Astrocyte of the hippocampus (primary cell): ENCODE measurements at regions not wholly inside any gene's neighbourhood (a gene's known extent, or its start where the extent isn't known, plus 50 kb on each side); places are given as distances from the start of the nearest gene placed in this dataset.

ENCODE experiments used
- DNase-seq: peaks from one replicate; pipeline ENCODE4 v3.0.0; 2011; ENCODE audit warnings: low read depth, low spot score

DNA sequence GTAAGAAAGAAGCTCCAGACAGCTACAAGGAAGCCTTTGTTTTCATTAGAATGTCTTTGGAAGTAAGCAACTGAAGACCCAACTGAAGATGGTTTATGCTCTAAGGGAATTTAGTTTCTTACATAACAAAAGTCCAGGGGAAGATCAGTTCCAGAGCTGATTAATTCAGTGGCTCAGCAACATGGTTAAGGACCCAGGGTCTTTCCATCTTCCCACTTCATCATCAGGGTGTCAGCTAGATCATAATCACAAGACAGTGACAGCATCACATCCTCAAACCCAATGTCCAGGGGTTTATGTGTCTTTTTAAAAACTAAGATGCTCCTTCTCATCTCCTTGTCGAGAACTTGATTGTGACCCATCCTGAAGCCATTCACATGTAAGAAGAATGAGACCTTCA, 119.7 kb upstream of the PRDM1 start:
- no peak for DNase-seq

DNA sequence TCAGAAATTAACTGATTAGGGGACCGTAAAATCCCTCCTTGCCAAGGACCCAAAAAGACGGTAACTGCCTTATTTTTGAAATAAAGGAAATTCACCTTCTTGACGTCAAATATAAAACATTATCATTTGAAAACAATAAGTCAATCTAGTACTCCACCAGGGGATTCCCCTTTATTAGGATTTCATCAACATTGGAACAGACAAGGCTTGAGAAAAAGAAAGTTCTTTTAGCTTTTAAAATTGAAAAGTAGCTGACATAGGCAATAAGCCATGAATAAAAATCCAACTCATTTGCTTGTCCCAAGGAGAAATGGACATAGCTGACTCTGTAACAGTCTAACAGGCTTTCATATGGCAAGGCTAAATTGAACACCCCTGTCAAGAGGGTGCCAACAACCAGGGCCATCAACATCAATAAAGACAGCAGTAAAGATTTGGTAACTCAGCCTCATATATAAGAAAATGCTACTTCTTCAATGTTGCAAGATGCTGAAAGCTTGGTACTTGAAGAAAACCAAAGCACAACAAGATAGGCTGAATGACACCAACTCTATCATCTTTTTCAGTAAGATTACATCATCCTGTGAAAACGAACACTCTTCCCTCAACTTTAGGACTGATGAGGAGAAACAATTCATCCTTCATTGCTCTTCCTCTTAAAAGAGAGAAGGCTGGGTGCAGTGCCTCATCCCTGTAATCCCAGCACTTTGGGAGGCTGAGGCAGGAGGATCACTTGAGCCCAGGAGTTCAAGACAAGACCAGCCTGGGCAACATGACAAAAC, 121.0 kb upstream of the PRDM1 start:
- no peak for DNase-seq

DNA sequence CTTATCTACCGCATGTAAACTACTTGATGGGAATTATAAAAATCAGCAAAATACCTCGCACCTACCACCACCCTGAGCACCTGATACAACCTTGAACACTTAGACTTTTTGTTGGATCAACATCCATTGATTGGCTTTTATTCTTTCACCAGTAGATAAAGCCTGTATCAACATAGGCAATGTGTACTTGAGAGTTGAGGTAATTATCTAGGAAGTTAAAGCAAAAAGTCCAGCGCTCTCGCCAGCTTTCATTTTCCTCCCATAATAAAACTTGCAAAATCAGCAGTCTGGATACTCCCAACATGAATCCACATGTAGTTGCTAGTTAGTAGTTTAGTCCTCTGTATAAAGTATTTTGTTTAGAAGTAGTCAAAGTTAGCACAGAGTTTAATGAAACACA, 132.0 kb upstream of the PRDM1 start:
- DNase-seq = no peak

DNA sequence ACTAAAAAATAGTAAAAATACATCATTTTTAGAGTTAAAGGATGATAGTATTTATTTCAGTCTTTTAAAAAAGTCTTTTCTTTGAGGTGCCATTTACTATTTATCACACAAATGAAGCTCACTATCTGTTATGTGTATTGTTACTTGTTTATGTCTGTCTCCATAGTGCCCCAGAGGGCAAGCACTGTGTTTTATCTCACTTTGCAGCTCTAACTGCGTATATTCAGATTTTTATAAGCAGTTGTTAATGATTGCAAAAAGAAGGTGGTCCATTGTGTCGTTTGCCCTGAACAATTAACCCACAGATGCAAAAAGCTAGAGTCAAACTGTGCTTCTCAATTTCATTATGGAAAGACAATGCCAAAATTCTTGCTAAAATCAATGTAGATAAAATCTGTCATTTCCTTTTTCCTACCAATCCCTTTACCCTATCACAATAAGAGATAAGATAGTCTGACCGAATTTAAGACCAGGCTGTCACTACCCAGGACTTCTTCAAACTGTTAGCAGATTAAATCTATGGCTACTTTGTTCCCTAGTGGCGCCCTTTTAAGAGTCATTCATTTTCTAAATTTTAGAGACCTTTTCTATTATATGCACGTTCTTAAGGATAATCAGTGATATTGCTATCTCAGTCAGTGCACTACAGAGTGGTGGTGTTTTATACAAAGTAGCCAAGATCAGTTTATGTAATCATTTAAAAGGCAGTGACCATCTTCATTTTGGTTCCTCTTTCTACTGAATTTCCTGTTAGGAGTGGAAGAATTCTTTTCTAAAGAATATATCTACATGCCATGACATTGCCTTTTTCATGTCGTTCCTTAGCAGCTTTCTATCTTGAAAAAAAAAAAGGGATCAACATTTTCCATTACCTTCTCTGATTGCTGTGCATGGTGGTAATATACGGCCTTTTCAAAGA, 133.1 kb upstream of the PRDM1 start:
- DNase-seq = no peak

DNA sequence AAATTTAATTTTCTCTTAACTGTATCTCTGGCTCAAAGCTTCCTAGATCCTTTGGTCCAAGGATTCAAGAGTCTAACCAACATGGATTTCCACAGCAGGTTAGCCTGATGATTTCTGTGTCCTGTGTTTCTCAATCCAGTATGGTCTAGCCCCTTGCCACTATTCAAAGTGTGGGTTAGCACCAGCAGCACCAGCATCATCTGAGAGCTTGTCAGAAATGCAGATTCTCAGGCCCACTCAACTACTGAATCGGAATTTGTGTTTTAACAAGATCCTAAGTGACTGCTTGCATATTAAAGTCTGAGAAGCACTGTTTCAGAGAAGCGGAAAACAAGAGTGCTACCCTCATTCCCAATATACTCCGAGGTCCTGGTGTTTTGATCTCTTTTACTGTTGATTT, 133.8 kb upstream of the PRDM1 start:
- no peak for DNase-seq

DNA sequence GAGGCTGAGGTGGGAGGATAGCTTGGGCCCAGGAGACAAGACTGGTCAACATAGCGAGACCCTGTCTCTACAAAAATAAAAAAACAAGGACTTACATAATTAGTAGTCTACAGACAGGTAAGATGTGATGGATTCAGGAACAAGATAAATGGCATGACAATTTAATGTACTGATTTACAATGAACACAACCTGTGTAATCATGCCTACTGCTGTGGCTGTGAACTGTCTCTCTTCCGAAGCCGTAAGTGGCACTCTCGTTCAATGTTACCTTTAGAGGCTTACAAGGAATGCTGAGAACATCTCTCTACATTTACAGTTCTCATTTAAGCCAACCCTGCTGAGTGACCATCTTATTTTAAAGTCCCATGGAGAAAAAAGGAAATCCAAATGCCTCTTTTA, 134.8 kb upstream of the PRDM1 start:
- DNase-seq = no peak

DNA sequence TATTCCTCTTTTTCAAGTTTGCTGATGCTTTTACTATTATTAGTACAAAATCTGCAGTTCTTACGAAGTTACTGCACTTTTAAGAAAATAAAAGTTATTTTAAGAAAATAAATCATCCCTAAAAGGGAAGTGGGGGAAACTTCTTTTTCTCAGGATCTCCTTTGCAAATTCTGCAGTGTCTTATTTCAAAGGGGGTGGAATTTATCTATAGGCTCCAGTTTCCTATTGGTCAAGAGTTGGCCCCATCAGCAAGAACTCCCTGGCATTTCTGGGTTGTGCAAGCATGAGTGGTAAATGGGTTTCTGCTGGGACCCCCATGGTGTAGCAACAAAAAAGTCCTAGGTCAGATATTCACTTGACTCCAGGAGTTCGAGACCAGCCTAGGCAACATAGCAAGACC, 136.3 kb upstream of the PRDM1 start:
- DNase-seq = no peak

DNA sequence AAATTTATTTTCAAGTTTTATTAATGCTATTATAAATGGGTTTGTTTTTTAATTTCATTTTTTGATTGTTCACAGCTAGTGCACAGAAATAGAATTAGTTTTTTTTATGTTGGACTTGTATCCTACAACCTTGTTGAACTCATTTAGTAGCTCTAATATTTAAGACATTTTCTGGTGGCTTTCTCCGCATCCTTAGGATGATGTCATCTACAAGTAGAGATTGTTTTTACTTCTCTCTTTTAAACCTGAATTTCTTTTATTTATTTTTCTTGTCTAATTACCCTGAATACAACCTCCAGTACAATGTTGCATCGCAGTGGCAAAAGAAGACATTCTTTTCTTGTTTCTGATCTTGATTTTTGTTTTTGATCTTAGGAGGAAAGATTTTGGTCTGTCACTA, 142.6 kb upstream of the PRDM1 start:
- no peak for DNase-seq

DNA sequence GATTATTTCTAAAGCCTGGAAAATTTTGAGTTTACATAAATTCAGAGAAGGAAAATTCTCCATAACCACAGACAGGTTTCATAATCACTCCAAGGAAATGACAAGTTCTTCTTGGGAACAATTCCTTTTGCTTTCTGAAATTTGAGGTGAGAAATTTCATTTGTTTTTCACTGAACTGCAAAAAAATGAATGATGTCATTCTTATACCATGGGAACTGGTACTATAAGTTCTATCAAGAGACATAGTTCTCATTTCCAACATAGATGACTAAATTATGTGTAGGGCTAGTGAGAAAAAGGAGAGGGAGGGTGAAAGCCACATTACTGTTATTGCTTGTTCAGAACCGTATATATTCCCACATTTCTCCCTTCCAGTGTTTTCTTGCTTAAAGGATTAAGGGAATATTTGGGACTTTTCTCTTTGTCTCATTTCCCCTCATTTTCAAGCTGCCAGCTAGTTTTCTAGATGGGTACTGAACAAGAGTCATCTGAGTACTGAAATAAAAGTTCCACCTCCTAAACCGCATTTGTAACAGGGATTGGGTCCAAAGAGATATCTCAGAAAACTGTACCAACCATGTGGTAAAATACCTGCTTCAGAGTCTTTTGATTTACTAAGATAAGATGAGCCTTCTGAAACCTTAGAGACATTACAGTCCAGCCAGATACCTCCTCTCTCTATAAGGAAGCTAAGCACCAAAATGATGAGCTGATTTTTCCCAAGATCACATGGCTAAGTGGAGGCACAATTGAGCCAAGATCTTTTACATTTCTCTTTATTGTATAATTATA, 144.3 kb upstream of the PRDM1 start:
- DNase-seq = no peak

DNA sequence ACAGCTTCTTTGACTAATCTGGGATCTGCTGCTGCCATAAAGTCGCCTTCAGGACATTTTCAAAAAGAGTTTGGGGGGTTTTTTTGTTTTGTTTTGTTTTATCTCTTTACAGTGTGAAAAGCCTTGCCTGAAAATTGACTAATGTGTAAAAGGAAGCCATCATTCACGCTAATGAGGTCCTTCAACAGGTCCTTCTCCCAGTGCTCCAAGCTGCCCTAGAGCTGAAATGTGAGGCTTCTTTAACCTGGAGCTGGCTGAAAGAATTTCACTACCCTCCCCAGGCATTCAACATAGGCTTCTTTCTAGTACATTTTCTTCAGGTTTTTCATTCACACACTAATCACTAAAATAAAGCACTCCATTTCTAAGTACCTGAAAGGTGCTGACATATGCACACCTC, 145.1 kb upstream of the PRDM1 start:
- DNase-seq = no peak

DNA sequence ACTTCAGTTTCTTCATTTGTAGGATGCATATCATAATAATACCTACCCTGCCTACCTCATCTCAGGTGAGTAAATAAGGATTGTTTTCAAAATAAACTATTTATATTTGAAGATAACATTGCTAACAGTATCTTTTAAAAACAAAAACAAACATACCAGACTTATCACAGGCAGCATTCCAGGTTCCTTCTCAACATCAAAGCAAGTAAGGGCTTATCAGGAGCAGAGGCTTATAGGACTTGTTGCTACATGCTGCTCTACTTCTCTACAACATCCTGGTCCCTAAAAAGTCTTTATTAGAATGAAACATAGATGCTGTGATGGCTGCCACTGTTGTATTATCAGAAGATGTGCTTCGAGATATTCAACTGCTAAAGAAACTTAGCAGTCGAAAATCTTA, 149.2 kb upstream of the PRDM1 start:
- DNase-seq = no peak

DNA sequence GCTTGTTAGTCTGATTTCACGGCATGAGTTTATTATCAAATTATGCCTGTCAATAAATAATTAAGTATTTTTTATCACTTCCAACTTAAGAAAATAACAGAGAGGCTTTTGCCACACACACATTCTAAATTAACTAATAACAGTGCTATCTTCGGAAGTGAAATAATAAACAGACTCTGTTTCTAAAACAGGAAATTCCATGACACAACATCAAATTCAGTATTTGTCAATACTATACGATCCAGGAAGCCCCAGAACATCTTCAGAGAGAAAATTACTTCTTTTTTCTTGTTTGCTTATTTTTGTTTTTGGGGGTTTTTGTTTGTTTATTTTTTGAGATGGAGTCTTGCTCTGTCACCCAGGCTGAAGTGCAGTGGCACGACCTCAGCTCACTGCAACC, 150.7 kb upstream of the PRDM1 start:
- DNase-seq = no peak

DNA sequence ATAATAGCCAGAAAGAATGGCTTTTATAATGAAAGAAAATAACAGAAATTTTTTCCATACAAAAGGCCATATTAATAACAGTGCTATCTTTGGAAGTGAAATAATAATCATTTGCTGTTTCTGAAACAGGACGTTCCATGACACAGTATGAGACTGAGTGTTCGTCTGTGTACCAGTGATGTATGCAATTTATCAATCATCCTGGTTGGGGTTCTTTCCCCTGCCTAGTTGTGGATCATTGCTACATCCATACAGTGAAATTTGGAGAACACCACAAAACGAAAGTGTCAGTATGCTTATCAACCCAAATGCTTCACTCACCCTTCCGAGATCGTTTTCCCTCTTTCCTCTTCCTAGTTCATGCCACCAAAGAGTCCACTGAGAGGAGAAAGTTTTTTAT, 151.4 kb upstream of the PRDM1 start:
- no peak for DNase-seq

DNA sequence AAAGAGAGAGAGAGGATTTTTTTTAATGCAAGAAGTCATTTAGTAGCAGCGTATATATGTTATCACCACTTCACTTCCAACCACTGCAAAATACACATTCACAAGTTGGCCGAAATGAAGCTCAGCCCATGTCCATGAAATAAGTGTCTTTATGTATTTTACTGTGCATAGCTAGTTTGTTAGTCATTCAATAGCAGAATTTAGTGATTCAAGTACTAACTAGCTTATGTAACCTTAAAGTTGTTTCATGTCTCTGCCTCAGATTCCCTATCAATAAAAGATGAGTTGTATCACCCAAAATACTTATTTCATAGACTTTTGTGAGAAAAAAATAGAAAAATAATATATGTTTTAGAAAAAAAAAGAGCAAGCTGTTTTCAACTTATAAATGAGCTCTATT, 153.7 kb upstream of the PRDM1 start:
- DNase-seq = no peak

DNA sequence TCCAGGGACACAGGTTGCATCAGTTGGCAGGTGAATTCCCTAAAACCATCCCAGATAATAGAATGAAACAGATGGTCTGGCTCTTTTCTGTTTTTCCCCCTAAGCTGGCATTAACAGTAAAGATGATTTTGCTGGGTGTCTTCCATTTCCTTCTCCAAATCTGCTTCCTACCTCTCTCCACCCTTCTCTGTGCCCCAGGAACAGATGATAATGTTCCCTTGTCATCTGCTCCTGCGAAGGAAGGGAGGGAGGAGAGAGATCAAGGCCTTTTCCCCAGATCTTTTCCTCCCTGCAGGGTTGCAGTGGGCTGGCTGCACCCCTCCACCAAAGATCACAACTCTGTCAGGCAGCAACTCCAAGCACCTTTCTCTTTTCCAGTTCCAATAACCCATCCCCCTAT, 156.5 kb upstream of the PRDM1 start:
- DNase-seq = no peak

DNA sequence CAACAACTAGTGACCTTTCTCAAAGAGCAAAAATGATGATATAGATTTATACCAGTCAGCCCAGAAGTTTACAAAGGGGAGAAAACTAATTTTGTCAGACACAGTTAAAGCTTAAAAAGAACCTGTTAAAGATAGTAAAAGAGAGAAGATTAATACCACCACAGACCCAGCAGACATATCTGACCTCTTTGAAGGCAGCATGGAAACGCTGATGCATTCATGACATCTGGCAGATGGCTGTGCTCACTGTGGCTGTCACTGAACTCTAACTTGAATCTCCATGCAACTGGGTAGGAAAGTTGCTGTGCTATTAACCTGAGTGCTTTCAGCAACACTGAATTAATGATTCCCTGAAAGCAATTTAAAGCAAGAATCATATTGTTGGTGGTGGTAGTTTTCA, 159.8 kb upstream of the PRDM1 start:
- no peak for DNase-seq

DNA sequence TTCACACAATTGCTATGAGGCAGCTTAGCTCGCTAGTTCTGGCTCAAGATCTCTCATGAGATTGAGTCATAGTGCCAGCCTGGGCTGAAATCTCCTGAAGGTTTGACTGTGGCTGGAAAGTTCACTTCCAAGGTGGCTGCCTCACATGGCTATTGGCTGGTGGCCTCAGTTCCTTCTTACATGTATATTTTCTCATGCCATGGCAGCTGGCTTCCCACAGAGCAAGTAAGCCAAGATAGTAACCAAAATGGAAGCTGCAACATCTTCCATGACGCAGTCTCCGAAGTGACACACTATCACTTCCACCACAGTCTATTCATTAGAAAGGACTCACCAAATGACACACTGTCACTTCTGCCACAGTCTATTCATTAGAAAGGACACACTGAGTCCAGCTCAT, 160.4 kb upstream of the PRDM1 start:
- no peak for DNase-seq

DNA sequence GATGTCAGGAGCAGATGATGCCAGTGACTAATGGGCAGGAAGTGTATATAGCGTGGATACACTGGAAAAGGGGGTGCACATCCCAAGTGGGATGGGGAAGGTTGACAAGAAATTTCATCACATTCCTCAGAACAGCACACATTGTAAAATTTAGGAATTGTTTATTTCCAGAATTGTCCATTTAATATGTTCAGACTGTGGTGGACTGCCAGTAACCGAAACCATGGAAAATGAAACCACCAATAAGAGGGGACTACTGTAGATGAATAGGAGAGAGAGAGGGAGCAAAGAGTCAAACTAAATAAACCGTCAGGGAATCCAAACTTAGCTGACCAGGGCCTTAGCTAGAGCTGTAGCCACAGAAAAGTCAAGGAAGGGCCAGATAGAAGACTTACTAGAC, 164.4 kb upstream of the PRDM1 start:
- DNase-seq = no peak

DNA sequence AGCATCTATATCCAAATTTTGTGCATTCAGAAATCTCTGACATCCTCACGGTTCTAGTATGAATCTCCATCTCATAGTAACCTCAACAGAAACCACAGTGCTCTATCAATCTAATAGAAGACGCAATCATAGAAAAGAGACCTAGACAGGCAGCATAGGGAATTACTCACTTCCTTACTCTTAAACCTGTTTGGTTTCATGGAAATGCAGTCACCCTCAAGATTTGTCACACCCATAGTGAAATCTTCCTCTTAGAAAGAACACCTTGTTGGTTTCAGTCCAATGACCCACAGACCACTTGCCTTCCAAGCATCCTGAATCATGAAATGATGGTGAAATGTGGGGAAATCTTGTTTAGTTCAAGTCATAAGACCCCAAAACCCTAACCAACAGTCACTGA, 166.1 kb upstream of the PRDM1 start:
- DNase-seq = no peak

DNA sequence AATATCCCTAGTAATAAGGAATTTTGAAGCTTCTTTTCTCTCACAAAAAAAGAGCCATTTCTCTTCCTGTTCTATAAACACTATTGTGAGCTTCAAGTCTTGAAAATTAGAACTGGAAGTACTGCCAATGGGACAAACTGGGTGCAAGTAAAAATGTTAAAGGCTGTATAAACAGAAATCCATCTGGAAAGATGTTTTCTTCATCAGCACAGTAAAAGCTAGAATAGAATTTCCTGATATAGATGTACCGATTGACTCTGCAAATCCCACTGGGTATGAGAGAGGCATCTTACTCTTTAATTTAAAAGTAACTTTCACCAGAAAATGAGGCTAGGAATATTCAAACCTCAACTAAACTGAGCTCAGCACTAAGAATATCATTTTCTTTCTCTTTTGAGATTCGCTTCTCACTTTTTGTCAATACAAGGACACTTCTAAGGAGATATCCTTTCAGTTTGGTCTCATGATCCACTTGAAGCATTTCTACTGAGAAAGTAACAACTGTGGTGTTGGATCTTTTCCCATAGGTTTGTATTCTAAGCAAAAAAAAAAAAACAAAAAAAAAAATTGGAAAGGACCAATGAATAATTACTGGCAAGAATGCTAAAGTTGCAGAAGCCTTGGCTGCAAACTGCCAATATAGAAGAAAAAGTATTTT, 169.0 kb upstream of the PRDM1 start:
- no peak for DNase-seq

DNA sequence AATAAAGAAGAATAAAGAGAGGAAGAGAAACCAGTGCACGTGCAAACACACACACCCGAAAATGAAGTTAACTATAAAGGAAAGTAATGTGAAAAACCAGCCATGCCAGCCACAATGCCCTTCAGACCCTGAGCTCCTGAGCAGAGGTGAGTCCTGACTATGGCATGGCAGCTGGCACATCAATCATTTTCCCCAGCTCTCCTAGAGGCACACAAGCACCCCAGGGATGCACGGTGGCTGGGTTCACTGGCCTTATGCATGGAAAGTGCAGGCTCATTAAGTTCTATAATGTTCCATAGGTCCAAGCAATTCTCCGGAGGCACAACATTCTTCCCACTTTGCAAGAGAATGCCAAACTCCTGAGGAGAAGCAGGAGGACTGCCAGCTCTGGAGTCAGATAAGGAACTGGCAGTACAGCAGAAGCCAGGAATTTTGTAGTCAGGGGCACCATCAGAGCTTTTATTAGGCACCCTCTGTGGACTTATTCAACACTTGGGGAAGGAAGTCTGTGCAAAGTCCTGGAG, 175.0 kb upstream of the PRDM1 start:
- peak; percentile 45 for DNase-seq

DNA sequence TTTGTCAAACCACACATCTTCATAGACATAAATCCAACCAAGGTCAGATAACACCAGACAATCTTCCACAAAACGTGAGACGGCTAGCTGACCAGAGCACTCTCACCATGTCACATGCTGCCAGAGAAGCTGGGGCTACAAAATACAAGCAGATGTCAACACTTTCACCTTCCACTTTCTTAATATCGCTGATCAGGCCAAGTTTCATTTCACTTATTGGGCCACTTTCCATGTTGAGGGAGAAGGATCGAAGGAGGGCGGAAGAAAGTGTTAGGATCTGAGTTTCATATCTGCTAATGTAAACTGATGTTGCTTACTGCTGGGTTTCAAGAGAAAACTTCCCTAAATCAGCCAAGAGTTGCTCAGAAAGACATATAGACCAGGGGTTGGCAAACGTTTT, 177.0 kb upstream of the PRDM1 start:
- DNase-seq = no peak
